A673 (cell line): ENCODE measurements at regions not wholly inside any gene's neighbourhood (a gene's known extent, or its start where the extent isn't known, plus 50 kb on each side); places are given as distances from the start of the nearest gene placed in this dataset.

Experiments
- BruUV-seq: library from RNA; stranded (reverse); fragments of 400-500 nt; replicated peaks from 2 replicates; lab custom pipeline; 2021; lab: Mats Ljungman, UMichigan
- CTCF ChIA-PET: fragments of 300-600 bp; sonication (Branson Sonifier 250); formaldehyde crosslinking; loops from one replicate; lab custom pipeline; 2022; ENCODE audit warnings: antibody characterized with exemption; lab: Charles Lee
- POLR2A ChIA-PET: fragments of 300-600 bp; sonication (Branson Sonifier 250); formaldehyde crosslinking; loops from one replicate; lab custom pipeline; 2022; ENCODE audit warnings: antibody characterized with exemption; ENCODE audit not compliant: low non-redundant PET; lab: Charles Lee
- DNase-seq: peaks from one replicate; pipeline ENCODE4 v3.0.0-alpha.2; 2015; ENCODE audit warnings: low spot score
- H3K27ac ChIP-seq: fragments of 200-600 bp; sonication (generic); 2 replicates; pipeline ENCODE4 v1.5.1; 2016; ENCODE audit warnings: mixed run types, low read depth, mild to moderate bottlenecking, mixed read lengths, antibody characterized with exemption, low read length; ENCODE audit not compliant: poor library complexity, severe bottlenecking
- H3K27me3 ChIP-seq: fragments of 200-600 bp; sonication (generic); replicated peaks from 2 replicates; pipeline ENCODE4 v1.6.1; 2017; ENCODE audit warnings: mixed run types, low read depth, mild to moderate bottlenecking, mixed read lengths, antibody characterized with exemption, low read length; ENCODE audit not compliant: insufficient read depth, poor library complexity
- H3K36me3 ChIP-seq: fragments of 200-600 bp; sonication (generic); 2 replicates; pipeline ENCODE4 v1.6.1; 2016; ENCODE audit warnings: mixed run types, mild to moderate bottlenecking, mixed read lengths, antibody characterized with exemption, low read length; ENCODE audit not compliant: insufficient read depth, poor library complexity, severe bottlenecking
- H3K4me1 ChIP-seq: fragments of 200-600 bp; sonication (generic); 2 replicates; pipeline ENCODE4 v1.6.1; 2017; ENCODE audit warnings: mixed run types, mild to moderate bottlenecking, mixed read lengths, antibody characterized with exemption, low read length; ENCODE audit not compliant: insufficient read depth, poor library complexity, severe bottlenecking
- H3K4me3 ChIP-seq: fragments of 200-600 bp; sonication (generic); 2 replicates; pipeline ENCODE4 v1.5.1; 2016; ENCODE audit warnings: low read depth, mixed run types, mild to moderate bottlenecking, mixed read lengths, low read length; ENCODE audit not compliant: poor library complexity, severe bottlenecking
- H3K9me3 ChIP-seq: fragments of 200-600 bp; sonication (generic); 2 replicates; pipeline ENCODE4 v1.6.1; 2016; ENCODE audit warnings: mixed run types, low read depth, mild to moderate bottlenecking, mixed read lengths, antibody characterized with exemption, low read length; ENCODE audit not compliant: poor library complexity, severe bottlenecking
- EZH2 ChIP-seq: fragments of 200-600 bp; sonication (generic); IDR thresholded peaks from 2 replicates; pipeline ENCODE4 v1.6.1; 2017; ENCODE audit warnings: borderline replicate concordance, low read depth, mild to moderate bottlenecking, mixed read lengths, antibody characterized with exemption, low read length; ENCODE audit not compliant: poor library complexity, severe bottlenecking
- intact Hi-C: fragments of 100-400 bp; cut with micrococcal nuclease; formaldehyde crosslinking; loops from one replicate; pipeline ENCODE4 v1.10.0; 2022; ENCODE audit not compliant: unreplicated experiment
- TF ChIP-seq, protein P1 (sequence below): fragments of 300-800, 200-600 bp; sonication (generic); conservative IDR thresholded peaks from 2 replicates; pipeline ENCODE4 v1.5.1; 2017; ENCODE audit warnings: low read depth, mild to moderate bottlenecking, antibody characterized with exemption, low read length, moderate library complexity, mixed read lengths

DNA sequence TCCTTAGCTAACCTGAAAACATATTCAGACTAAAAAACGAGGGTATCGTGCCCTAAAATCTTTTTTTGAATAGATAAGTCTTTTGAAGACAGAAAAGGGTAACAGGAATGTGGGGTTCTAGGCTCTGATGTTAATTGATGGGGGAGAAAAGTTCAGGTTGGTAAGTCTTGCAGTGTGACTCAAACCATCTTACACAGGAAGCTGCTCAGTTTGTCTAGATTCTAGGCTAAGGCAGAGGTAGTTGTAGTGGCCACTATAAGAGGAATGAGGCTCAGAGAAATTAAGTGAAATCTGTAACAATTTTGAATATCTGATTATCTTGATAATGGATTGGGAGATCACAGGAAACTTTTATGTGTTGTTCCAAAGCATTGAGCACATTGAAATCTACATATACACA is 267.9 kb downstream of the PDCD6IP start:
- H3K27ac ChIP-seq, result no peak overlapping the region
- H3K4me3 ChIP-seq, result no peak overlapping the region
- ChIA-PET CTCF (no interaction called here), POLR2A (no interaction called here)
- no peaks in the 10 kb centered on the region for H3K36me3 ChIP-seq
- intact Hi-C loops, result no loop called here
- H3K27me3 ChIP-seq, result no peaks in the 10 kb centered on the region
- H3K4me1 ChIP-seq, result peaks cover 6% of the 10 kb centered on the region
- TF ChIP-seq, protein P1, sequence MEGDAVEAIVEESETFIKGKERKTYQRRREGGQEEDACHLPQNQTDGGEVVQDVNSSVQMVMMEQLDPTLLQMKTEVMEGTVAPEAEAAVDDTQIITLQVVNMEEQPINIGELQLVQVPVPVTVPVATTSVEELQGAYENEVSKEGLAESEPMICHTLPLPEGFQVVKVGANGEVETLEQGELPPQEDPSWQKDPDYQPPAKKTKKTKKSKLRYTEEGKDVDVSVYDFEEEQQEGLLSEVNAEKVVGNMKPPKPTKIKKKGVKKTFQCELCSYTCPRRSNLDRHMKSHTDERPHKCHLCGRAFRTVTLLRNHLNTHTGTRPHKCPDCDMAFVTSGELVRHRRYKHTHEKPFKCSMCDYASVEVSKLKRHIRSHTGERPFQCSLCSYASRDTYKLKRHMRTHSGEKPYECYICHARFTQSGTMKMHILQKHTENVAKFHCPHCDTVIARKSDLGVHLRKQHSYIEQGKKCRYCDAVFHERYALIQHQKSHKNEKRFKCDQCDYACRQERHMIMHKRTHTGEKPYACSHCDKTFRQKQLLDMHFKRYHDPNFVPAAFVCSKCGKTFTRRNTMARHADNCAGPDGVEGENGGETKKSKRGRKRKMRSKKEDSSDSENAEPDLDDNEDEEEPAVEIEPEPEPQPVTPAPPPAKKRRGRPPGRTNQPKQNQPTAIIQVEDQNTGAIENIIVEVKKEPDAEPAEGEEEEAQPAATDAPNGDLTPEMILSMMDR, result no peak
- TF ChIP-seq EZH2, result no peak
- no peaks in the 10 kb centered on the region for H3K9me3 ChIP-seq
- no peak for DNase-seq
- BruUV-seq, result no TSS peak

GRCh38 chr3:34066999-34067398 is 268.6 kb downstream of the PDCD6IP start:
- H3K4me3 ChIP-seq, result no peak overlapping the region
- no peaks in the 10 kb centered on the region for H3K9me3 ChIP-seq
- DNase-seq, result no peak
- POLR2A ChIA-PET, result no interaction called here
- intact Hi-C loops, result no loop called here
- no peaks in the 10 kb centered on the region for H3K27me3 ChIP-seq
- no peaks in the 10 kb centered on the region for H3K36me3 ChIP-seq
- no peak for TF ChIP-seq EZH2
- TF ChIP-seq, protein P1, result no peak
- H3K4me1 ChIP-seq, result peaks cover 6% of the 10 kb centered on the region
- no TSS peak for BruUV-seq
- H3K27ac ChIP-seq, result no peak overlapping the region
- CTCF ChIA-PET, result no interaction called here

GRCh38 chr3:34067536-34068051 is 269.2 kb downstream of the PDCD6IP start:
- H3K27ac ChIP-seq, result no peak overlapping the region
- H3K4me1 ChIP-seq, result peaks cover 6% of the 10 kb centered on the region
- H3K9me3 ChIP-seq, result no peaks in the 10 kb centered on the region
- ChIA-PET CTCF (no interaction called here), POLR2A (no interaction called here)
- TF ChIP-seq EZH2, result no peak
- TF ChIP-seq, protein P1, result no peak
- BruUV-seq, result no TSS peak
- no peak for DNase-seq
- no peak overlapping the region for H3K4me3 ChIP-seq
- intact Hi-C loops, result no loop called here
- H3K36me3 ChIP-seq, result no peaks in the 10 kb centered on the region
- no peaks in the 10 kb centered on the region for H3K27me3 ChIP-seq
